NB4 (cell line): ENCODE measurements at regions not wholly inside any gene's neighbourhood (a gene's known extent, or its start where the extent isn't known, plus 50 kb on each side); places are given as distances from the start of the nearest gene placed in this dataset.

Source experiments
- DNase-seq: peaks from one replicate; pipeline ENCODE4 v3.0.0; 2010; ENCODE audit warnings: low read depth
- H3K4me3 ChIP-seq: one replicate; pipeline ENCODE4 v1.5.1; 2011; ENCODE audit warnings: mild to moderate bottlenecking, low read depth, low read length, moderate library complexity
- MYC ChIP-seq: IDR thresholded peaks from 2 replicates; pipeline ENCODE4 v1.6.1; 2011; ENCODE audit warnings: low read depth, low read length
- POLR2A ChIP-seq: IDR thresholded peaks from 2 replicates; pipeline ENCODE4 v1.6.1; 2011; ENCODE audit warnings: mild to moderate bottlenecking; ENCODE audit not compliant: insufficient read length; ENCODE audit errors: extremely low read depth
- TF ChIP-seq, protein P1 (sequence below): IDR thresholded peaks from one replicate; pipeline ENCODE4 v1.5.1; 2012; ENCODE audit warnings: low read depth, low read length
- TF ChIP-seq, protein P2 (sequence below): IDR thresholded peaks from 2 replicates; pipeline ENCODE4 v1.6.1; 2011; ENCODE audit warnings: low read depth, low read length

DNA sequence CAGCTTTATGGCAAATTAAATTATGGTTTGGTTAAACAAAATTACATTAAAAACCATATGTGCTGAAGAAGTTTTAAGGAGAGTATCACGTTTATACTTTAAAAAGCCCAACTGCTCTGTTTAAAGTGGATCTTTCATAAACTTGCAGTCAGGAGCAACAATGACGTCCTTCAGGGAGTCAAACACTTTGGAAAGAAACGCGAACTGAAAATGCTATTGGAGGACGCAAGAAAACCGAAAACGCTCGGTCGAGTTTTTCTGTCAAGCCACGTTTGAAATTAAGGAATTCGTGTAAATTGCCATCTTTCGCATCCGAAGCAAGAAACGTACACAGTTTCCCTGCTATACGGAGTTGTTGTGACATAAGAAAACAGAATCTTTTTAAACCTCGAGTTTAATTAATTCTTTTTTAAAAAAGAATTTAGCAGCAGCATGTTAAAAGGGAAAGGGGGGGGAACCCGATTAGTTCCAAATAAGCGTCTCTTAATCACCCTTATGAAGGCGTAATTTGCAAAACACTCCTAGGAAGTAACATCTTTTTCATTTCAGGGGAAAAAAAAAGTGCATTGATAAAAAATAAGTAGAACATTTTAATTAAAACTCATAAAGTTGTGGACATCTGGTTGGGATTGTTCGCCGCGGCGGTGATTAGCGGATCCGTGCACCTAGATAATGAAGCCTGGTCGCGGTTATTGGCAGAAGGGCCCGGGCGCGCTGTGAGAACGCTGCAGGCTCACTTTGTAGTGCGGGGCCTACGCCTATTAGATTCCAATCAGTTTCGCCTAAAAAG is 295.4 kb downstream of the TFAP2C start:
- TF ChIP-seq MYC, result no peak
- TF ChIP-seq, protein P1, sequence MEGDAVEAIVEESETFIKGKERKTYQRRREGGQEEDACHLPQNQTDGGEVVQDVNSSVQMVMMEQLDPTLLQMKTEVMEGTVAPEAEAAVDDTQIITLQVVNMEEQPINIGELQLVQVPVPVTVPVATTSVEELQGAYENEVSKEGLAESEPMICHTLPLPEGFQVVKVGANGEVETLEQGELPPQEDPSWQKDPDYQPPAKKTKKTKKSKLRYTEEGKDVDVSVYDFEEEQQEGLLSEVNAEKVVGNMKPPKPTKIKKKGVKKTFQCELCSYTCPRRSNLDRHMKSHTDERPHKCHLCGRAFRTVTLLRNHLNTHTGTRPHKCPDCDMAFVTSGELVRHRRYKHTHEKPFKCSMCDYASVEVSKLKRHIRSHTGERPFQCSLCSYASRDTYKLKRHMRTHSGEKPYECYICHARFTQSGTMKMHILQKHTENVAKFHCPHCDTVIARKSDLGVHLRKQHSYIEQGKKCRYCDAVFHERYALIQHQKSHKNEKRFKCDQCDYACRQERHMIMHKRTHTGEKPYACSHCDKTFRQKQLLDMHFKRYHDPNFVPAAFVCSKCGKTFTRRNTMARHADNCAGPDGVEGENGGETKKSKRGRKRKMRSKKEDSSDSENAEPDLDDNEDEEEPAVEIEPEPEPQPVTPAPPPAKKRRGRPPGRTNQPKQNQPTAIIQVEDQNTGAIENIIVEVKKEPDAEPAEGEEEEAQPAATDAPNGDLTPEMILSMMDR, result no peak
- TF ChIP-seq, protein P2, sequence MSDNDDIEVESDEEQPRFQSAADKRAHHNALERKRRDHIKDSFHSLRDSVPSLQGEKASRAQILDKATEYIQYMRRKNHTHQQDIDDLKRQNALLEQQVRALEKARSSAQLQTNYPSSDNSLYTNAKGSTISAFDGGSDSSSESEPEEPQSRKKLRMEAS, result no peak
- no peak for TF ChIP-seq POLR2A
- no peak overlapping the region for H3K4me3 ChIP-seq
- no peak for DNase-seq

DNA sequence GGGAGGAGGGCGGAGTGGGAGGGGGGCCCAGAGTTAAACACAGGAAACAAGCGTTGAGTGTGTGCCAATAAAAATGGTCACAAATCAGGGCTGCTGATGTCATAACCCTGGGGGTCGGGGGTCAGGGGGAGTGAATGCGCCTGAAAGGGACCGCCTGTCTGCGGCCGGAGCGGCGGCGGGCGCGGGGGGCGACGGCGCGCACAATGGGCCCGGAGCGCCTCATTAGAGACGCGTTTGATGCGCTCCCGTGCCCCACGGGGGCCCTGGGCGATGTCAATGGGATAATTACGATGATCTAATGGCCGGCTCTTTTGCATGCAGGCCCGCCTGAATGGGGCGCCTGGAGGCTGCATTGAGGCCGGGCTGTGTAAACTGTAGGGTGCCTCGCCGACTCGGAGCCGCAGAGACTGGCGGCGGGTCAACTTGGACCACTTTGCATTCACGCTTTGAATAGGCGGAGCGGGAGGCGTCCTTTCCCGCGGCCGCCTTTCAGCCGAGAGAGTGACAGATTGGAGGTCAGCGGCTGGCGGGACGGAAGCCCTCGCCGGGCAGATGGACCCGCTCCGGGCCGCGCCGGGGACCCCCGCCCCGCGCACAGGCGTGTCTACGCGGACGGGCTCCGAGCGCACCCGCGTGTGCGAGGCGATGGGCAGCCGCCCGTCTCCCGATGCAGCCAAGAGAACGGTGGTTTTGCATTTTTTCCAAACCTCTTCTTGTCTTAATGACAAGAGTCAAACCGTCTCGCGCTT is 296.1 kb downstream of the TFAP2C start:
- H3K4me3 ChIP-seq, result no peak overlapping the region
- TF ChIP-seq POLR2A (no peak), MYC (no peak)
- TF ChIP-seq, protein P1, result no peak
- TF ChIP-seq, protein P2, result no peak
- DNase-seq, result no peak

DNA sequence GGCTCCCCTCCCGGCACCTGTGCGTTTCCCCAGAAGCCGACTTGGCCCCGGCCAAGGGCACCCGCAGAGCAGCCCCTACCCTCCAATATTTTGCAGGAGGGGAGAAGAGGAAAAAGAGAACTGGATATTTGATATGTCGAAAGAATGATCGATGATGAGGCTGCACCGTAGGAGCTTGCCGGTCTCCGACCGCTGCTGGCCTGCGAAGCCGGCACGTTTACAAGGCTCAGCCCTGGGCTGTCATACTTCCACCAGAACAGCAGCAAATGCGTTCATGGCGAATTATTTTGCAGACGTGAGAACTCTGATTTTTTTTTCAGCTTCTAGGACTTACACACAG is 296.7 kb downstream of the TFAP2C start:
- no peak for DNase-seq
- no peak overlapping the region for H3K4me3 ChIP-seq
- TF ChIP-seq, protein P1, result no peak
- TF ChIP-seq, protein P2, result no peak
- TF ChIP-seq POLR2A (no peak), MYC (no peak)

DNA sequence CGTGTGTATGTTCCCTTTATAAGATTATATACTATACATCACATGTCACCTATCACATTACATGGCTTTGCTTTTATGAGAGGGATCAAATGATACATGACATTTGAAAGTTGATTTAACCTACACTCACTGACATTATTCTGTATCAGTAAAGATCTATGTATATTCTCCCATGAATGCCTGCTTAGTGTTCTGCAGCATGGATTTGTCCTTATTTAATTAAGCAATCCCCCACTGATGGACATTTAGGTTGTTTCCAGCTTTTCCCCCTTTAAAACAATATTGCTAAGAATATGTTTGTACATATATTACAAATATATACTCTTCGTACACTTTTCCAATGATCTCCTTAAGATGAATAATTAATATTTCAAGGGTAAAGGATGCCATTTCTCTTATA is 297.4 kb downstream of the TFAP2C start:
- H3K4me3 ChIP-seq, result no peak overlapping the region
- no peak for TF ChIP-seq MYC
- DNase-seq, result no peak

DNA sequence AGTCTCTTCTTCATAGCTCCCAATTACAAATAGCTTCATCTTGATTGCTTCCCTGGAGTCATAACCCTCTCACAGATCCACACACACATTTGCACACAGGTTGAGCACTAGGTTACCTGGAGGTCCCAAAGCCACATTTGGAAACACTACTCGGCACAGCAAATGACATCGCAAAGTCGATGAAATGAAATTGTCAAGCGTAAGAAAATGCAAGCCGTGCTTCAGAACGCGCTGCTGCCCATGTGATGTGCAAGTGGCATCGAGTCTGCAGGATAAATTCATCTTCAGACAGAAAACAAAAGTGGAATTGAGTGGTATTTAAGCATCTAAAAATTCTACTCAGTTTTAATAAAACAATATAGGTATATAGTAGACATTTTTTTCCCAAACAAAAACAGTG is 298.0 kb downstream of the TFAP2C start:
- no peak for DNase-seq
- no peak overlapping the region for H3K4me3 ChIP-seq
- no peak for TF ChIP-seq POLR2A
- TF ChIP-seq, protein P2, result no peak
- TF ChIP-seq, protein P1, result no peak

DNA sequence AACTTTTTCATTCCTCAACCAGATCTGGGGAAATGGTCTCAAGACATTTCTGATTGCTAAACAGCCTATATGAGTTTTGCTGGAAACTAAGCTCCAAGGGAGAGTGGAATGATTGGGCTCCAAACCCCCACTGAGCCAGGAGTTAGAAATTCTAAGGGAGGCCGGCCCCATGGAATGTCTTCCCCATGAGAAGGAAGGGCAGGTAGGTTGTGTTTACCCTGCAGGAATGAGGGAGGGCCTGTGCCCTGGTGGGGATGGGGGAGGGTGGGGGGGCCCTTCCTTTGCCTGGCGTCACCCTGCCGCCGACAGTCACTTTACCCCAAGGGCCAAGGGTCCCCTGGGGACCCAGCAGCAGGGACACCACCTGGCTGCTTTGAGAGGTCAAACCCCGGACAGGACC is 298.9 kb downstream of the TFAP2C start:
- no peak overlapping the region for H3K4me3 ChIP-seq
- DNase-seq, result no peak
- TF ChIP-seq POLR2A (no peak), MYC (no peak)
- TF ChIP-seq, protein P1, result no peak
- TF ChIP-seq, protein P2, result no peak
